Fibroblast of villous mesenchyme (primary cell): ENCODE measurements at regions not wholly inside any gene's neighbourhood (a gene's known extent, or its start where the extent isn't known, plus 50 kb on each side); places are given as distances from the start of the nearest gene placed in this dataset.

Experiments
- DNase-seq: peaks from one replicate; pipeline ENCODE4 v3.0.0-alpha.2; 2010; ENCODE audit warnings: low read depth
- H3K4me3 ChIP-seq: 2 replicates; pipeline ENCODE4 v1.5.1; 2011; ENCODE audit warnings: low read depth, mild to moderate bottlenecking, low read length
- TF ChIP-seq, protein P1 (sequence below): IDR thresholded peaks from 2 replicates; pipeline ENCODE4 v1.5.1; 2012; ENCODE audit warnings: low read depth, mild to moderate bottlenecking, low read length; ENCODE audit not compliant: insufficient read depth

DNA sequence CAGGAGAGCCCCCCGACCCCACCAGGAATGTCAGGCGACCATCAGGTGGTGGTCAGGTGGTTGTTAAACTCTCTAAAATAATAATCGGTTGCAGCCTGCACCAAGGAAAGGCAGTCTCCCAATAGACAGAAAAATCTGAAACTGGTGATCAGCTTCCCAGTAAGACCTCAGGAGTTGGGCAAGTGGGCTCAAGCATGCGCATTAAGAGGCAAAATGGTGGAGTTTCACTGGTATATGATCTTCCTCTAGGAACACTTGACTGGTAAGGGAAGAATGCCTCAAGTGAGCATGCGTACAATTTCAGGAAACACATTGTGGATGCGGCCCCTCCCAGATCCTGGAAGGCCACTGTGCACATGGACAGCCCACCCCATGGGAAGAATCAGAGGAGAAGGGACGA, 619.9 kb downstream of the TYW1 start:
- H3K4me3 ChIP-seq, result no peak overlapping the region
- DNase-seq, result no peak
- TF ChIP-seq, protein P1, sequence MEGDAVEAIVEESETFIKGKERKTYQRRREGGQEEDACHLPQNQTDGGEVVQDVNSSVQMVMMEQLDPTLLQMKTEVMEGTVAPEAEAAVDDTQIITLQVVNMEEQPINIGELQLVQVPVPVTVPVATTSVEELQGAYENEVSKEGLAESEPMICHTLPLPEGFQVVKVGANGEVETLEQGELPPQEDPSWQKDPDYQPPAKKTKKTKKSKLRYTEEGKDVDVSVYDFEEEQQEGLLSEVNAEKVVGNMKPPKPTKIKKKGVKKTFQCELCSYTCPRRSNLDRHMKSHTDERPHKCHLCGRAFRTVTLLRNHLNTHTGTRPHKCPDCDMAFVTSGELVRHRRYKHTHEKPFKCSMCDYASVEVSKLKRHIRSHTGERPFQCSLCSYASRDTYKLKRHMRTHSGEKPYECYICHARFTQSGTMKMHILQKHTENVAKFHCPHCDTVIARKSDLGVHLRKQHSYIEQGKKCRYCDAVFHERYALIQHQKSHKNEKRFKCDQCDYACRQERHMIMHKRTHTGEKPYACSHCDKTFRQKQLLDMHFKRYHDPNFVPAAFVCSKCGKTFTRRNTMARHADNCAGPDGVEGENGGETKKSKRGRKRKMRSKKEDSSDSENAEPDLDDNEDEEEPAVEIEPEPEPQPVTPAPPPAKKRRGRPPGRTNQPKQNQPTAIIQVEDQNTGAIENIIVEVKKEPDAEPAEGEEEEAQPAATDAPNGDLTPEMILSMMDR, result no peak

DNA sequence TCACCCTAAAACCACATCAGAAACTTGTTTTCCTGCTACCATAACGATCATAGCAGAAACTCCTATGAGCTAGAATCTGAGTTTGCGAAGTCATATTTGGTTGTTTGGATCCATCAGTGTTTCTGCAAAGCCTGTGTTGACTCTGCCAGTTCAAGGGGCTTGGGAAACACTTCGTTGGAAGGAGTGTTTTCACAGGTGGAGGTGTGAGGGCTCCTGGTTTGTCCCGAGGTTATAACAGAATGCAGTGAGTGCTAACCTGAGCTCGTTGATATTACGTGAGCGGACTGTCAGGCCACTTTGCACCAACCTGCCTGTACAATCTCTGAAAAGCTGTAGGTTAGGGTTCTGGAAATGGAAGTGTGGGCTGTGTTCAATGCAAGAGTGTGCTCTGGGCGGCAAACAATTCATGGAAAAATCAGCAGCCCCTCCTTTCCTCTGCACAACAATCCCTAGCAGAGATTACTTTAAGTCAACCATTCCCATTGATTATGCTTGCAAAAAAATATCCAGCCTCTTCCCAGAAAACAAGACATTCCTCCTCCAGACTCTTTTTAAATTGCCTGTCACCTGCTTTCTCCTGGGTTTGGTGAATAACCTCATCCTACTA, 622.0 kb downstream of the TYW1 start:
- TF ChIP-seq, protein P1, result no peak
- no peak for DNase-seq
- H3K4me3 ChIP-seq, result no peak overlapping the region

DNA sequence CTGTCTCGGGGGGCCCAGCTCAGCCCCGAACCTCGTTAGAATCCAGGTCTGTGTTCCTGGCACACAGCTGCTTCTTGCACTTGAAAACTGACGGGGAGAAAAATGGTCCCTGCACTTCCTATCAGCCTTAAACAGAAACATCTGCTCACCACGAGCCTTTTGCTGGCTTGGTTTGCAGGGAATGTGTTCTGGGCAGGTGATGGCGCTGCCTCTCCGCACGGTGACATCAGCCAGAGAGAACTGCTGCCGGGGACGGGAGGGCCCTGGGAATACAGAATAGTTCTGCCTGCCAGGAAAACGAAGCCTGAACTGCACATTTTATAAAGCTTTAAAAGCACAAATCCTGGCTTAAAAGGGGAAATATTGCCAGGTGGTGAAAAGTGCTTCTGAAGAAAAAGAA, 622.5 kb downstream of the TYW1 start:
- no peak overlapping the region for H3K4me3 ChIP-seq
- no peak for DNase-seq
- TF ChIP-seq, protein P1, result no peak

DNA sequence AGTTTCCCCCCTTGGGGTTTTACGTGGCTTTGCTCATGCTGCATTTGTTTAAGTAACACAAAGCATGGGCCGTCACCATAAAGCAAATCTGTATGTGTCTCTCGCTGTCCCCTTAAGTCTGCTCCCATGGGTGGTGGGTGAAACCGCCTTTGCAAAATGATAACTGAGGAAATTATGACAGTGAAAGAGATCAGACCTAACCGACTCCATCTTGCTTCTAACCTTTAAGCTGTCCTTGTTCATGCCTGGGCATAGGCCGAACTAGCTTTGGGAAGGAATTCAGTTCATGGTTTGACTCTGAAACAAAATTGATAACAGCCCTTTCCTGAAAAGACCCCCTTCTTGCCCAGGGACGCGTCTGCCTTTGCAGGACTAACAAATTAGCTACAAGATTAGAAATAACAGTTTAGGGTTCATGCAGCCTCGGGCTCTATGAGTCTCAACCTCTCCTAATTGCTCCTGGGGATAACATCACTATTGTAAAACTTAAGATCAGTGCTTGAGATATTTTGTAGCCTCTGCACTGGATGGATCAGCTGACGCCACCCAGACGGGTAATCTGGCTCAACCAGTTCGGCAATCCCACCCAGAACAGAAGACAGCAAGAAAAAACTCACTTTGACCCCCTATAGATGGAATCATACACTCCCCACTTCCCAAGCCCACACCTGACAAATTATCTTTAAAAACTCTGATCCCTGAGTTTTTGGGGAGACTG, 623.7 kb downstream of the TYW1 start:
- DNase-seq, result no peak
- no peak overlapping the region for H3K4me3 ChIP-seq
- TF ChIP-seq, protein P1, result no peak

DNA sequence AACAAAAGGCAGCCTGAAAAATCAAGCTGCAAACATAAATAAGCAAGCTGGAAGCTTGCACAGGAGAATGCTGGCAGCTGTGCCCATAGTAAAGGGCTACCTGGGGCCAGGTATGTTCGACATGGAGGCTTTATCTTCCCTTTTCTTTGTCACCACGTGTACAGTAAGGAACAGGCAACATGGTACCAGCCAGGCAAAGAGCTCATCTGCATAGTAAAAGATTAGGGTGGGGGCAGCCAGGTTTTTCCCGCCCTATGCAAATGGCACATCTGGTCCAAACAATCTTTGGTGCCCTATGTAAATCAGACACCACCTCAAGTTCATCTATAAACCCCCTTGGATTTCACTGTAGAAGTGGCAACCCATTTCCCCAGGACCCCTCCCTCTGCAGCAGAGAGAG, 625.1 kb downstream of the TYW1 start:
- H3K4me3 ChIP-seq, result no peak overlapping the region
- no peak for DNase-seq
- TF ChIP-seq, protein P1, result no peak

DNA sequence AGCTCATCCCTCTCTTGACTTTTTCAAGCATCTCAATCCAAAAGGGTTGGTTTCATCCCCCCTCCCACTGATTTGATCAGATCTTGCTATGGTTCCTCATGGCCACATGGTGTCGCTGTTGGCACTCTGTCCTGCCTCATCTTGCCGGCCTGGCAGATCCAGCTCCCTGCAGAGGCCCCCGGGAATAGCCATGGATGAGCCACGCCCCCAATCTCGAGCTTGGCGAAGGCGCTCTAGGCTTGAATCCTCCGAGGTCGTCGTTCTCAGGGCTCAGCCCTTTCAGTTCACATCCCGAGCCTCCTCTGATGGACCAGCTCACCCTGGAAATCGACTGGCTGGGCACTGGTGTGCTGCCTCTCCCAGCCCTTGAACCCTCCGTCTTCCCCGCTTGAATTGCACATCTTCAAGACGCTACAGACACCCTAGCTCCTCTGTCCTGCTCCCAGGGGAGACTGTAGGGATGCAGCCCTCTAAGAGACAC, 628.7 kb downstream of the TYW1 start:
- no peak overlapping the region for H3K4me3 ChIP-seq
- DNase-seq, result peak; percentile 37
- TF ChIP-seq, protein P1, result peak; percentile 59
